BE2C (cell line): ENCODE measurements at regions not wholly inside any gene's neighbourhood (a gene's known extent, or its start where the extent isn't known, plus 50 kb on each side); places are given as distances from the start of the nearest gene placed in this dataset.

ENCODE experiments used
- DNase-seq: peaks from one replicate; pipeline ENCODE4 v3.0.0-alpha.2; 2020
- H3K27me3 ChIP-seq: fragments of 250-450 bp; sonication (Bioruptor Pico); 2 replicates; pipeline ENCODE4 v1.5.1; 2020; ENCODE audit warnings: mild to moderate bottlenecking
- H3K36me3 ChIP-seq: fragments of 250-450 bp; sonication (Bioruptor Pico); 2 replicates; pipeline ENCODE4 v1.5.1; 2020; ENCODE audit warnings: mild to moderate bottlenecking
- H3K4me1 ChIP-seq: fragments of 250-450 bp; sonication (Bioruptor Pico); 2 replicates; pipeline ENCODE4 v1.5.1; 2020
- H3K4me3 ChIP-seq: 2 replicates; pipeline ENCODE4 v1.5.1; 2011; ENCODE audit warnings: low read depth, low read length
- H3K9me3 ChIP-seq: fragments of 250-450 bp; sonication (Bioruptor Pico); 2 replicates; pipeline ENCODE4 v1.5.1; 2020
- TF ChIP-seq, protein P1 (sequence below): IDR thresholded peaks from 2 replicates; pipeline ENCODE4 v1.5.1; 2012; ENCODE audit warnings: mild to moderate bottlenecking, low read depth, low read length

DNA sequence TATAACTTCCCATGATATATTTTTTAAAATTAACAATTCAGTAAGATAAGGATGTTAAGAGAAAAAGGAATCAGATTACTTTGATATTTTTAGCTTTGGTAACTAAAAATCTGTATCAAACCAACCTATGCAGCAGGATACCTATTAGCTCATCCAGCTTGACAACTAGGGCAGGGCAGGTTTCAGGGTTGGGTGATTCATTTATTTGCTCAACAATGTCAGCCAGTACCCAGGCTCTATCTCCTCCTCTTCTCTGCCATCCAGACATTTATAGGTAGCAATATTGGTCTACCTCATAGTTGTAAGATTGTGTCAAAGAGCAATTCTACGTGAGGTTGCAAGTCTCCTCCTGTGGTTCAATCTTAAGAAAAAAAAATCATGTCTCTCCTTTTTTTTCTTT lies 421.9 kb downstream of the ANKRD50 start:
- TF ChIP-seq, protein P1, sequence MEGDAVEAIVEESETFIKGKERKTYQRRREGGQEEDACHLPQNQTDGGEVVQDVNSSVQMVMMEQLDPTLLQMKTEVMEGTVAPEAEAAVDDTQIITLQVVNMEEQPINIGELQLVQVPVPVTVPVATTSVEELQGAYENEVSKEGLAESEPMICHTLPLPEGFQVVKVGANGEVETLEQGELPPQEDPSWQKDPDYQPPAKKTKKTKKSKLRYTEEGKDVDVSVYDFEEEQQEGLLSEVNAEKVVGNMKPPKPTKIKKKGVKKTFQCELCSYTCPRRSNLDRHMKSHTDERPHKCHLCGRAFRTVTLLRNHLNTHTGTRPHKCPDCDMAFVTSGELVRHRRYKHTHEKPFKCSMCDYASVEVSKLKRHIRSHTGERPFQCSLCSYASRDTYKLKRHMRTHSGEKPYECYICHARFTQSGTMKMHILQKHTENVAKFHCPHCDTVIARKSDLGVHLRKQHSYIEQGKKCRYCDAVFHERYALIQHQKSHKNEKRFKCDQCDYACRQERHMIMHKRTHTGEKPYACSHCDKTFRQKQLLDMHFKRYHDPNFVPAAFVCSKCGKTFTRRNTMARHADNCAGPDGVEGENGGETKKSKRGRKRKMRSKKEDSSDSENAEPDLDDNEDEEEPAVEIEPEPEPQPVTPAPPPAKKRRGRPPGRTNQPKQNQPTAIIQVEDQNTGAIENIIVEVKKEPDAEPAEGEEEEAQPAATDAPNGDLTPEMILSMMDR, result no peak
- Histone ChIP-seq H3K27me3 (no peaks in the 10 kb centered on the region), H3K4me3 (no peak overlapping the region), H3K36me3 (no peaks in the 10 kb centered on the region), H3K9me3 (no peaks in the 10 kb centered on the region), H3K4me1 (no peaks in the 10 kb centered on the region)
- no peak for DNase-seq

- Histone ChIP-seq H3K4me1 (no peaks in the 10 kb centered on the region), H3K9me3 (no peaks in the 10 kb centered on the region), H3K36me3 (no peaks in the 10 kb centered on the region), H3K27me3 (no peaks in the 10 kb centered on the region), H3K4me3 (no peak overlapping the region)
- no peak for DNase-seq
- TF ChIP-seq, protein P1, result no peak
Measured at GRCh38 chr4:124295413-124295812, 417.1 kb downstream of the ANKRD50 start.

GRCh38 chr4:124304941-124305340 lies 407.6 kb downstream of the ANKRD50 start:
- no peaks in the 10 kb centered on the region for H3K4me1 ChIP-seq
- no peaks in the 10 kb centered on the region for H3K9me3 ChIP-seq
- no peaks in the 10 kb centered on the region for H3K36me3 ChIP-seq
- TF ChIP-seq, protein P1, result no peak
- no peak overlapping the region for H3K4me3 ChIP-seq
- DNase-seq, result no peak
- no peaks in the 10 kb centered on the region for H3K27me3 ChIP-seq

- Histone ChIP-seq H3K4me3 (no peak overlapping the region), H3K9me3 (no peaks in the 10 kb centered on the region), H3K36me3 (no peaks in the 10 kb centered on the region), H3K27me3 (no peaks in the 10 kb centered on the region), H3K4me1 (no peaks in the 10 kb centered on the region)
- DNase-seq, result no peak
- TF ChIP-seq, protein P1, result no peak
Measured at GRCh38 chr4:124306352-124306751, 406.2 kb downstream of the ANKRD50 start.

GRCh38 chr4:124307143-124307542 lies 405.4 kb downstream of the ANKRD50 start:
- Histone ChIP-seq H3K4me1 (no peaks in the 10 kb centered on the region), H3K9me3 (no peaks in the 10 kb centered on the region), H3K4me3 (no peak overlapping the region), H3K36me3 (no peaks in the 10 kb centered on the region), H3K27me3 (no peaks in the 10 kb centered on the region)
- DNase-seq, result no peak
- TF ChIP-seq, protein P1, result no peak

DNA sequence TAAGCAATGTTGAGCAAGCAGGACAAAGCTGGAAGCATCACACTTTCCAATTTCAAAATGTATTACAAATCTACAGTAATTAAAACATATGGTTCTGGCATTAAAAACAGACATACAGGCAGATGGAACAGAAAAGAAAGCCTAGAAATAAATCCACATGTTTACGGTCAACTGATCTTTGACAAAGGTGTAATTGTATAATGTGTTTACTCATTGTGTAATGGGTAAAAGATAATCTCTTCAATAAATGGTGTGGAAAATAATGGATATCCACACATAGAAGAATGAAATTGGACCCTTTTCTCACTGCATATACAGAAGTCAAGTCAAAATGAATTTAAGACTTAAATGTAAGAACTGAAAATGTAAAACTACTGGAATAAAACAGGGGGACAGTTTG lies 394.2 kb downstream of the ANKRD50 start:
- Histone ChIP-seq H3K27me3 (no peaks in the 10 kb centered on the region), H3K4me1 (no peaks in the 10 kb centered on the region), H3K9me3 (no peaks in the 10 kb centered on the region), H3K36me3 (no peaks in the 10 kb centered on the region), H3K4me3 (no peak overlapping the region)
- DNase-seq, result no peak
- TF ChIP-seq, protein P1, result no peak
